Bone marrow (tissue), 2 donors: ENCODE measurements at regions not wholly inside any gene's neighbourhood (a gene's known extent, or its start where the extent isn't known, plus 50 kb on each side); places are given as distances from the start of the nearest gene placed in this dataset.
"Not testable (repeated sequence)": the region's sequence is repeated elsewhere in the genome, so short reads cannot be mapped to it uniquely, and the experiment has no call there.

Source experiments
- DNase-seq, 2 donors: peaks; one replicate each; lab custom pipeline; 2025; lab: John Stamatoyannopoulos, UW

DNA sequence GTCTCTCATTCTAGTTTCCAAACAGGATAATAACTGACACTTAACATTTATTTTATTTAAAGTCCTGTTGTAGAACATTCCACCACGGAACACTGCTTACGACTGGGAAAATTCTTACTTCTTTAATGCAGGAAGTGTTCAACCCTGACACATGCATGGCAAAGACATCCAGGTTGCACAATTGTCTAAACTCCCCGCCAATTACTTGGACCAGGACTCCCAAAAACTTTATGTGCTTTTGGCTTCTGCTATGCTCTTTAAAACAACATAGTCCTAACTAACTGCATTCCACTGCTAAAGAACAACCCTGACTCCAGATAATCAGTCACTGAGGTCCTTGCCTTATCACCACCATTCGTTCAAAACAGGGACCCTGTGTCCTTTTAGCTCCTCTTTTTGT lies 995.8 kb downstream of the LTN1 start:
- DNase-seq: not testable (repeated sequence)

DNA sequence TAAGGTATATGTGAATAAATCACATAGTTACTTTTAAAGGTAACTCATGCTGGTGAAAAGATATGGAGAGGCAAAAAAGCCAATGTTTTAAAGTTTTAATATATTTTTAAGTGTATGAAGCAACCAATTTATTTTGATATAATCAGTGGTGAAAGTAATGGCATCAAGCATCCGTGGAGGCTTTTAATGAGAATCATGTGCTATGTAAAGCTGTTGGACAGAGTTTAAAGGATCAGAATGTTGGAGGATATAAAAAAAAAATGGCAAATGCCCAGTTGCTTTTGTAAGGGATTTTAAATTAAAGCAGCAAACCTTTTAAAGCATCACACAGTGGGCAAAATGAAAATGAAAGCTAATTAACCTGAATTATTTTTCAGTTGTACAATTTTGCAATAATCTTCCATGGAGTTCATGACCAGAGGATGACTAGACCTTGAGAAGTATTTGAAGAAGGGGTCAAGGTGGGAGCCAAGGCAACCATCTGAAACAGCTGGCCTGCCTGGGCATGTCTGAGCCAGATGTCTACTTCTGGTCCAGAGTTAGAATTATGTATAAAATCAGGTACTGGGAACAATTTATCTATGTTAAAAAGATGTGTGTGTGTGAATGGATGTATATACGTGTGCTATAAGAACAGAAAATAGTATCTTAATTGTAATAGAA lies 1007.9 kb downstream of the LTN1 start:
- DNase-seq: not testable (repeated sequence)

DNA sequence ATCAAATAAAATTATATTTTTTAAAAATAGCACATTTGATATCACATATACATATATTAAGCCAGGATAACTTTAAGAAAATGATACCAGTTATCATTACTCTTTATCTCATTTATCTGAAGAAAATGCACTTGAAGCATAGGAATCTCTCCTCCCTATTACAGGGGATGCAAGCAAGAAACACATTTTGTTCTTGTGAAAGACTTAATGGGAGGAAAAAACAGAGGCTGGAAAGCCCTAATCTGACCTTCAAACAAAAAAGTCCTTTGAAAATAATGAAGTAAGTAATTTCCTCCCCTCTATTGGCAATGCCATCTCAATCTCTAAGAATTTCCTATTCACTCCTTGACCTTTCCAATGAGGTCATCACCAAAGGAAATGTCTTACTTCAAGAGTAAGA lies 1012.6 kb upstream of the ADAMTS5 start:
- not testable (repeated sequence) for DNase-seq

DNA sequence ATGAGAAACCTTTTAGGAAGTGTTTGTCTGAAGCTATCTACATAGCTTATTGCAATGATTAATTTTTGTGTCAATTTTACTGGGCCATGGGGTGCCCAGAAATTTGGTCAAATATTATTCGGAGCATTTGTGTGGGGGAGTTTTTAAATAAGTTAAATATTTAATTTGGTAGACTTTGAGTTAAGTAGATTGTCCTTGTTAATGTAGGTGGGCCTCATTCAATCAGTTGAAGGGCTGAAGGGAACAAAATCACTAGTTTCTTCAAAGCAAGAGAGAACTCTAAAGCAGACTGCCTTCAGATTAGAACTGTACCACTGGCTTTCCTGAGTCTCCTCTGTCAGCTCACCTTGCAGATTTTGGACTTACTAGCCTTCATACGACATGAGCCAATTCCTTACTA lies 1008.6 kb upstream of the ADAMTS5 start:
- DNase-seq: no peak

DNA sequence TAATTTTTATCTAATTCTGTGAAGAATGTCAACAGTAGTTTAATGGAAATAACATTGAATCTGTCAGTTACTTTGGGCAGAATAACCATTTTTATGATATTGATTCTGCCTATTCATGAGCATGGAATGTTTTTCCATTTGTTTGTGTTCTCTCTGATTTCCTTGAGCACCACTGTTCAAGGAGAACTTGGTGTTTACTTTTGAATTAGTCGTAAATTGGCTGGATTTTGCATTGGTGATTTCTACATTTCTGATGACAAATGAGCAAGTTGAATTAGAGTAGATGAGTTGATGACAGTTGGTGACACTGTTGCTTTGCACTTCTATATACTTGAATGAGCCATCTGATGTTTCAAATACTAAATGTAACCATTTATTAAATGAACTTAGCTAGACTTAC lies 1007.3 kb upstream of the ADAMTS5 start:
- not testable (repeated sequence) for DNase-seq

DNA sequence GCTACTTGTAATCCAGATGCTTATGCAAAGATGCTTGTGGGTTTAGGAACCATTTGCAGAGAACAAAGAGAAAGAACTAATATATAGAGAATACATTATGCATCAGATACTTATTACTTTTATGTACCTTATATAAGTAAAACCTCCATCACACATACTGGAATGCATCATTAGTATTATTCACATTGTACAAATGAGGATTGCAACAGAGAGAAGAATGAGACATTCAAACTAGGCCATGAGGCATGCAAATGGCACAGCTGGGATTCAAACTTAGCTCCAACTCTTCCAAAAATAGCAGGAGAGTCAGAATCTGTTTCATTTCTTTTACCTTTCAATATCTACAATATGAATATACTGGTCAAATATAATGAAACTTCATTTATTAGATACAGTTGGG lies 1001.4 kb upstream of the ADAMTS5 start:
- not testable (repeated sequence) for DNase-seq

DNA sequence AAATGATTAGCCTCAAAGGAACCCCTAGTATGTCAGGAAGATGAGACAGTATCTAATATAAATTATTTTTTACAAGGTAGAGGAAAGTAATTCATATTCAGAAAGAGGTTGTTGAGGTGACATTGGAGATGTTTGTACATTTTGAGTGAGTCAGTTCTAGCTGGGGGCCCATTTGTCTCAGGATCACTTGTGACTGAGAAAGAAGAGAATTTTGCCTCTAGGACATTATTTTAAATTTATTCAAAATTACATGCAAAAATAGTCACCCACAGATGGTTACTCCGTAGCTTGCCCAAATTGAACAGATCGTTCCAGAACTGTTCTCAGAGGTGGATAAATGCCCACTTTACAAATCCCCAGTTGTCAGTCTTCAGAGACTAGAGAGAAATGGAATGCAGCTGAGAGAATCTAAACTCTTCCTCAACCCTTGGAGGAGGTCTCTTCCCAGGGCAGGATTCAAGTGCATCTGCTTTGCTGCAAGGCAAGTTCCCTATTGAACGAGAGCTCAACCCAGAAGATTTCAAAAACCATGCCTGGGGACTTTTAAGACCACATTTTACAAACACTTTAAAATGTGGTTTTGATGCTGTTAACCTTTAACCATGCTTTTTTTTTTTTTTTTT lies 987.8 kb upstream of the ADAMTS5 start:
- no peak for DNase-seq

DNA sequence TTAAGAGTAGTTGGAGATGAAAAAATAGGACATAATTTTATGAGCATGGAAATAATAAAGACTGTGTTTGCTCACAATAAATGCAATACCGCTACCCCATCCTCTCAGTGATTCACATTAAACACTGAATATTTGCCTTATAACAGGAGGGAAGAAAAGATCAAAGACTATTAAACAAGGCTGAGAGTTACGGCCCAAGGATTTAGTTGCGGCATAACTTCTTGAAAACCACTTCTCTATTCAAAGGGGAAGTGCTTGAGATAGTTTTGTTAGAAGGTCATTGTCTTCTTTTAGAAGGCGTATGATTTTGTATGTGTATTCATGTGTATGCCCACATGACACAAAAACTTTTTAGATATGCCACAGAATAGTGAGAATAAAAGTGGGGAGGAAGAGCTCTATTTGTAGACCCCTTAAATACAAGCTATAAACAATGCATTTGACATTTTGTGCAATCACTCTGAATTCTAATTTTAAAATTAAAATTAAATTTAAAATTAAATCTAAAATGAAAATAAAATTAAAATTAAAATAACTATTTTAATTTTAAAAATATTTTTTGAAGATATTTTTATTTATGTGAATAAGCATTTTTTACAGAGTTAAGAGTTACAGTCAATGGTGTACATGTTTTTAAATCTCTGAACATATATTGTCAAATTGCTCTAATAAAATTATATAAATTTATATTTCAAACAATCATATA lies 986.6 kb upstream of the ADAMTS5 start:
- no peak for DNase-seq

DNA sequence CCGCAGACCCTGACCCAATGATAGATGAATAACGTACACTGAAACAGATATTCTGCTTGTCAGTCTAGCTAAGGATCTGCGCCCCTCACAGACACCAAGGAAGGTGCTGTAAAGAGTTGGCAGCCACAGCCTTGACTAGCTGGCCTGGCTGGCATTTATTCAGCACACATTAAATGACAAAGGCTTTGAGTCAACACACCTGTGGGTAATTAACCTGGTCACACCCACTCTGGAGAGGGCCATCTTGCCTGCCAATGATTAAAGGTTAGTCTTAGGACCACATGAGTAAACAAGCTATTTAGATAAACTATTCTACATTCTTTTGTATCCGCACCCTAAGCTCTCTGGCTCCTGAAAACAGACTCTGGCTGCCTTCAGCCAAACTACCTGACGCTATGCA lies 982.2 kb upstream of the ADAMTS5 start:
- DNase-seq: not testable (repeated sequence)

DNA sequence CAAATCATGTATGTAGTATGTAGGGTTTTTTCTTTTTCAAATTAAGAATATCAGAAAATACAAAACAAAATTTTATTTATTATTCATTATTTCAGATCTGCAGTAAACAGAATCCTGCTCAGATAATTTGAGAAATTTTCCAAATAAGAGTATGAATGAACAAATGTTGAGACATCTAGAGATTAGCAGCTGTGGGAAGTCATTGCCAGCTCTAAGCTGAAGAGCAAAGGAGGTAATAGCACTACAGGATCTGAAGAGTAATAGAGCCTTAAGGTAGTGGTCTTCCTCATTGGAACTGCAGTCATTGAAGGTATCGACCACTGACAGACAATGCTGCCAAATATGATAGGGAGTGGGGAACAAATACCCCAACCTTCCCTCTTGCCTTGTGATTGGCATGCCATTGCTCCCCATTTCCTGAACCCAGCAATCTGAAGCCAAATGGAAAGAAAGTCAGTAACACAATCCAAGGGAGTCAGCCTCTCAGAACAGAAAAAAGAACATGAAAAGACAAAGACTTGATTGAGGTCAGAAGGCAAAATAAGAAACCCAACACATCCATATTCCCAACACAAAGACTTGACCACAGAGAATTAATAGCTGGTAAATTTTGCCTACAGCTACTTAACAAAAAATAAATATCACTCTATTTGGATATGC lies 963.4 kb upstream of the ADAMTS5 start:
- DNase-seq: not testable (repeated sequence)

DNA sequence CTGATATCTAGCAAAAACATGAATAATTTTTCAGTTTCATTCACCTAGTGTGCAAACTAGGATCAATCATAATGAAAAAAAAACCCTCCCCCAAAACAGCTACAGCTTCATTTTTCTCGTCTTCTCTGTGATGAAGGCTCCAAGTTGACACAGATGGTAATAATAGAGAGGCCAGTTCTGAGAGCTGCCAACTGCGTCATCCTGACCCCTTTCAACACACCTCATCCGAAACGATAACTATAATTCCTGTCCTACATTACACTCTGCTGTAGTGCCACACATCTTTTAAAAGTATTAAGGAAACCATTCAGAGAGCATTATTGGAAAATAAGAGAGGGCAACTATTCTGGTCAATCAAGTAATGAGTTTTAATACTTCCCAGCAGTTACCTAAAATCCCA lies 962.3 kb upstream of the ADAMTS5 start:
- not testable (repeated sequence) for DNase-seq

DNA sequence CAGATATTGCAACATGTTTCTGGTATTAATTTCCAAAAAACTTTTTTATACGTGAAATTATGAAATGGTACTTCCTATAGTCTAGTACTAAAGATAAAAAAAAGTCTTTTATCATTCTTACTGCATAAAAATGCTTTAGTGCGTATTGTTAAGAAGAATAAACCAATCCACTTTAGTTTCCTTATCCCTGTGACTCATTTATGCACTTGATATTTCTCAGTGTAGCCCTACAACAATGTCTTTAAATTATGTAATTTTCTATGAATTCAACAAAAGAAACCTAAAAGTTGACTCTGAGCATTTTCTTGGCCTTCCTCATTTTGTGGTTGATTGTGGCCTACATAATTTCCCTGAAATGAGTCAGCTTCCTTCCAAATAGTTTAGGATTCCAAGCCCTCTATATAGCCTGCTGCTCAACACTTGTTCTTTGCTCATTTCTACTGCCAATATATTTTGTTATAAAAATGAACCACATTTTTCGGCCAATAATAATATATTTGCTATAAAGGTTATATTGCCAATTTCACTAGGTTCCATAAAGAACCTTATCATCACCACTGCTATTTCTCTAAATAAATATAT lies 961.7 kb upstream of the ADAMTS5 start:
- not testable (repeated sequence) for DNase-seq

DNA sequence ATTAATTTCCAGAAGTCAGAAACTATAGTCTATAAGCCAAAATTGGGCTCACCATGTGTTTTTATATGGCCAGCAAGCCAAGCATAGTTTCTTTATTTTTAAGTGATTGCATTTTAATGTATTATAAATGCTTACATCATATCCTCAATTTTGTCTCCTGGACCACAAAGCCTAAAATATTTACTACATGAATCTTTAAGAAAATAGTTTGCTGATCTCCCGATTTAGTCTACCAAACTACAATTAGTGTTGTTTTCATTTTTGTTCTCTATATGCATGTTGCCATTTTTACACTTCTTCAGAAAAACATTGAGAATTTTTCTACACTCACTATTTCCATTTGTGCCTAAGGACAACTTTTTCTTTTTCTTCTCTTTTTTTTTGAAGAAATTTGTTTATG lies 954.5 kb upstream of the ADAMTS5 start:
- DNase-seq: not testable (repeated sequence)

DNA sequence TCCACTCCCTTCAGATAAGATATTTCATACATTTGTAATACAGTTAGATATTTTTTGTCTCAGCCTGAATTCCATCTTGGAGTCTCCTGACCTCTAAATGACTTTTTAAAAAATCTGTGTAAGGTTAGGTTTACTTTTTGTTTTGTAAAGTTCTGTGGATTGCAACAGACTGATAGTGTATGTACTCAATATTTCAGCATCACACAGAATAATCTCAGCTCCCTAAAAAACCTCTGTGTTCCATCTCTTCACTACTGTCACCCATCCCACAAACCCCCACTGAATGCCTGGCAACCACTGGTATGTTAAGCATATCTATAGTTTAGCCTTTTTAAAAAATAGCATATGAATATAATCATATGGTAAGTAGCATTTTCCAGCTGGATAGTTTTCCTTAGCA lies 951.1 kb upstream of the ADAMTS5 start:
- DNase-seq: not testable (repeated sequence)

DNA sequence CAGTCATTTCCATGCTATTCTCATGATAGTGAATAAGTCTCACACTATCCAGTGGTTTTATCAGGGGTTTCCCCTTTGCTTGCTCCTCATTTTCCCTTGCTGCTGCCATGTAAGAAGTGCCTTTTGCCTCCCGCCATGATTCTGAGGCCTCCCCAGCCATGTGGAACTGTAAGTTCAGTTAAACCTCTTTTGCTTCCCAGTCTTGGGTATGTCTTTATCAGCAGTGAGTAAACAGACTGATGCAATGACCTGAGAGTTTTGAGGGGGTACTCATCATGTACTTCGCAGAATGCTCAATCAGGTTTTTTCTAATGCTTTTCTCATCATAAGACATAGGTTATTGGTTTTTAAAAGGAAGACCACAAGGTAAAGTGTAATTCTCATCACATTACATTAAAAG lies 949.4 kb upstream of the ADAMTS5 start:
- not testable (repeated sequence) for DNase-seq

DNA sequence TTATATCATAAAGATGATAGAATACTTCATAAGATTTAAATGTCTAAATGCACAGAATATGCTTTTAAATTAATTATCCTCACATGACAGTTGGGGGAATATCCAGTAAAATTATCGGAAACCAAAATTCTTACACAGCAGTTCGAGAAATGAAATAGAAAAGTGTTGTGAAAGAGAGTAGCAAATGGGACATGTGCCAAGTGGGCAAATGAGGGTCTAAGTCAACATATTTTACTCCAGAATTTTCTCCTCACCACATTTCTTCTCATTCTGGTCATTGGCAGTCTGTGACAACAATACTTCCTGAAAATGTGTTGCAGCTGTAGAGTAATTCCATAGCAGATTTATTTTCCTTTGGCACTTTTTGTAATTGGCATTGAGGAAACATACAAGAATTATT lies 945.2 kb upstream of the ADAMTS5 start:
- not testable (repeated sequence) for DNase-seq

DNA sequence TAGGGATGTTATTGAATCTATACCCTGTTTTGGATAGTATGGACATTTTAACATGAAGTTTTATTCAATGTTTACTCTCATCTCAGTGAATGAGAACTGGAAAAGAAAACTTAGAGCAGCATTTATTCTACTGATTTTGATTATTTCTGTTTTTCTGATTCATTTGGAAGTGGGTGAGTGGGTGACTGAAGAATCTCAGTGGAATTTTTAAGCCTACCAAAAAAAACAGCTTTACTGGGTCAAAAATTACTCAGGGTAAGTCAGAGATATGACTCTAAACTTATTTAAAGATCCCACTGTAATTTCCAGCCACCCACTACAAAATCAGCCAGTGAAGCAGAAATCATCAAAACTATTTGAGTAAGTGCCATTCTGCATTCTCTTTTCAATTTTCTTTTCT lies 942.6 kb upstream of the ADAMTS5 start:
- DNase-seq: not testable (repeated sequence)

DNA sequence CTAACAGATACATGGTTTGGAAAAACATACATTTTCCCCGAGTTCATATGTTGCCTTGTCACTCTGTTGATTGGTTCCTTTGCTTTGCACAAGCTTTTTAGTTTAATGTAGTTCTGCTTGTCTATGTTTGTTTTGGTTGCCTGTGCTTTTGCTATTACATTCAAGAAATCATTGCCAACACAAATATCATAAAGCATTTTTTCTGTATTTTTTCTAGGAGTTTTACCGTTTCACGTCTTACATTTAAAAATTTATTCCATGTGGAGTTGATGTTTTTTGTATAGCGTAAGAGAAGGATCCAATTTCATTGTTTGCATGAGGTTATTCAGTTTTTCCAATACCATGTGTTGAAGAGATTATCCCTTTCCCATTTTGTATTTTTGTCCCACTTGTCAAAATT lies 941.9 kb upstream of the ADAMTS5 start:
- not testable (repeated sequence) for DNase-seq

DNA sequence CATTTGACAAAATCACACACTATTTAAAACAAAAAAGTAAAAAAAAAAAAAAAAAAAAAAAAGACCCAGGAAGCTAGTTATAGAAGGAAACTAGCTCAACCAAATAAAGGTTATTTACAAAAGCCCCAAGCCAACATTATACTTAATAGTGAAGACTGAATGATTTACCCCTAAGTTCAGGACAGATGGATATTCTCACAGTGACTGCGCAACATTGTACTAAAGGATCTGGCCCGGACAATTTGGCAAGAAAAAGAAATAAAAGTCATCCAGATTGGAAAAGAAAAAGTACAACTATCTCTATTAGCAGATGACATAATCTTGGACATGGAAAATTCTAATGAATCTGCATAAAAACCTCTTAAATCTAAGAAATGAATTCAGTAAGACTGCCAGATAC lies 936.0 kb upstream of the ADAMTS5 start:
- not testable (repeated sequence) for DNase-seq

DNA sequence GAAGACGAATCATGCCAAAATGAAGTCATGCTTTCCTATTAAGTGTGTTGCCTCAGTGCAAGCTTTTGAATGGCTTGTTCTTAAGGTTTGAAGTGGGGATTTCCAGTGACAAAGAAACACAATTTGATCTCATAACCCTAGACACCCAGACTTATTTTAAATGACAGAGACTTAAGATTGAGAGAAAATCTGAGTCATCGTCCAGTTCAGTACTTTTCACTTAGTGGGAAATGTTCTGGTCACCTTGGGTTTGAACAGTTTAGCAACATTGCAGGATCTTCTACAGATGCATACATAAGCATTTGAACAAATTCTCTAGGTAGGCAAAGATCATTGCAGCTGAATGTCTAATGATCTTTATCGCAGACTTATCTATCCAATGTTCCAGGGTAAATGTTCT lies 926.7 kb upstream of the ADAMTS5 start:
- DNase-seq: not testable (repeated sequence)

DNA sequence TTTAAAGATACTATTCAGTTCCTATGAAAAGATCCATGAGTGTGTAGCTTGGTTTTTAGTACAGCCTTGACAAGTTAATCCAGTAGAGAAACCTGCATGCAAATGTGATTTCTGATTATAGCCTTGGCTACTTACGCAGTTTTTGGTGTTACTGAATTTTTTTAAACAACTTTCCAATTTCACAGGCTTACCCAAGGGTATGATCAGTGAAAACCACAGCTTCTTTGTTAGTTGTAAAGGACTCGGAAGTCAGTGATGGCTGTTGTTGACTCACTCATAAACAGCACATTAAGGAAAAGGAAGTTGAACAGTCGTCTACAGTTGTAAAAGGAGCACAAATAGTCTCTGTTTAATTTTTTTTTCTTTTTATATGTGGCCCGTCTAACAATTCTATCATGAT lies 924.6 kb upstream of the ADAMTS5 start:
- DNase-seq: not testable (repeated sequence)

DNA sequence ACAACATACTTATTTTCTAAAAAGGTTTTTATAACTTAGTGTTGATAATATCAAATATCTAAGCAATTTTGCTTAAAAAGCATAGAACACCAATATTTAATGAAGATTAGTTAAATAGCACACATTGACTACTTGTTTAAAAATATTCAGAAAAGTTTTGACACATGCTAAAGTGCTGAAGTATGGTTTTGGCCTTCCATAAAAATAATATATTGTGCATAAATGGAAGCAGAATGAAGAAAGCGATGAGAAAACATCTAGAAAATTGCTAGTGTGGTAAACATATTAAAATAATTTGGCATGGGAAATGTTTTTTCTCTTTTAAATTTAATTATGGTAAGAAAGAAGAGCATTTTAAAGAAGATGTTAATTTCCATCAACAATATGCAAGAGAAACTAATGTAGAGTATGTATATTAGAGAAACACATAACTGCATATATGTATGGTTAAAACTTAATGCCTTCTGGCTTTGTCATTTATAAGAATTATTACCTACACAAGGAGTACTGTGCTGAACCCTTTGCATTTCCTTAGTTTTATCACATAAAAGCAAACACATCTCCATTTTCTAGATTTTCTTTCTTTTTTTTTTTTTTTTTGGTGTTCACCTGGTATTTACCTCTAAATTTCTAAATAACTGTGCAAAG lies 921.0 kb upstream of the ADAMTS5 start:
- DNase-seq: not testable (repeated sequence)
